ENCODE measurements at regions not wholly inside any gene's neighbourhood (a gene's known extent, or its start where the extent isn't known, plus 50 kb on each side); places are given as distances from the start of the nearest gene placed in this dataset.

DNA sequence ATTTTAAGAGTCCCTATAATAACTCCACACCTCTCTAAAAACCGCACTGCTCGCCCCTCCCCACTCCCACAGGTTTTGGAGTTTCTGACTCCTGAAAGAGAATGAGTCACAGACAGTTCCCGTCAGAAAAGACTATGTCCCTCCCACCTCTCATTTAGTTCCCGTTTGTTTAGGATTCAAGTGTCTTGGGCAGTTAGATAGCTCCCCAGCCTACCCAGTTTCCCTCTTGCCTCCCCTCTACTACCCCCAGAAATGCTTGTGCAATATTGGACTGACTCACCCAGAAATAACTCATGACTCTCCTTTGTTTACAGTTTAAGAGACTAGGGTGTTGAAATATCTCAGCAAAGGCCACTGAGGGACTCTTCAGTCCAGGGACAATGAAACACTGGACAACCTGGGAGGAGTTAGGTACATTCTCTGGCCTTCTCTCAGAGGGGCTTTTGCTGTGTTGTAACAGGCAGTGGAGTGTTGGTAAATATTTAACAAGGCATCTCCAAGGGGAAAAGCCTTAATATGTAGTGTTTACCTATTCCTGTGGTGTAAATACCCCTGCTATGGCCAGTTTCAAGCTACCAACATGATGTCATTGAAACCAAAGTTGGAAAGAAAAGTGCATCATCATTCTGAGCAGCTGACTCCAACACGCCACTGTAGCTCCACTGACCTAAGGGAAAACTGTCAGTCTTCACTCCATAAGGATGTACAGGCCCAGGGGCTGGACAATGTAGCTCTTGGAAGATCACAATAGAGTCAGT lies 96.1 kb upstream of the CHD2 start (continued):
- TF ChIP-seq ZNF501 (CRISPR knock-in tag; IDR thresholded peaks at IDR 0.05) (peak; percentile 43; the same call in 1 of the 2 replicates), ZNF512 (CRISPR knock-in tag; IDR thresholded peaks at IDR 0.05) (no peak), DNMT1 (CRISPR knock-in tag; IDR thresholded peaks at IDR 0.05) (no peak), POLR2A (IDR thresholded peaks at IDR 0.05; ENCODE audit: insufficient read depth in 1 of 2, low read depth in 2 of 2, low read length in 2 of 2) (peak; percentile 27 to 48; a peak in 2 of 4 replicates), ZNF510 (CRISPR knock-in tag; IDR thresholded peaks at IDR 0.05; ENCODE audit: low read depth) (peak; percentile 80; the same call in 1 of the 2 replicates), PRMT3 (CRISPR knock-in tag; IDR thresholded peaks at IDR 0.05; ENCODE audit: borderline replicate concordance, low read depth) (no peak), ATF3 (CRISPR knock-in tag; IDR thresholded peaks at IDR 0.05) (peak; percentile 98), CCAR2 (optimal IDR thresholded peaks at IDR 0.05; ENCODE audit: low read depth, low read length) (peak; percentile 81), ZNF639 (CRISPR knock-in tag; conservative IDR thresholded peaks at IDR 0.05) (peak; percentile 65), ATF1 (CRISPR knock-in tag; IDR thresholded peaks at IDR 0.05) (peak; percentile 82), ZBTB33 (CRISPR knock-in tag; IDR thresholded peaks at IDR 0.05) (0 out of 2 replicates have a peak, but pooled peaks have one; percentile 53), ZNF292 (CRISPR knock-in tag; IDR thresholded peaks at IDR 0.05; ENCODE audit: borderline replicate concordance, low read depth) (peak; percentile 66), CENPX (CRISPR knock-in tag; IDR thresholded peaks at IDR 0.05) (no peak), MTF1 (CRISPR knock-in tag; IDR thresholded peaks at IDR 0.05) (0 out of 2 replicates have a peak, but pooled peaks have one; percentile 20), ZNF572 (CRISPR knock-in tag; IDR thresholded peaks at IDR 0.05) (no peak), ZNF746 (CRISPR knock-in tag; IDR thresholded peaks at IDR 0.05) (peak; percentile 91), ERF (CRISPR knock-in tag; IDR thresholded peaks at IDR 0.05) (no peak; the same call in 1 of the 2 replicates), ZNF121 (CRISPR knock-in tag; IDR thresholded peaks at IDR 0.05) (peak; percentile 7), NR2F1 (CRISPR knock-in tag; IDR thresholded peaks at IDR 0.05) (peak; percentile 10 to 65; a peak in 2 of 4 replicates), ZNF30 (CRISPR knock-in tag; IDR thresholded peaks at IDR 0.05) (no peak), BATF2 (CRISPR knock-in tag; IDR thresholded peaks at IDR 0.05) (no peak), RCOR2 (CRISPR knock-in tag; IDR thresholded peaks at IDR 0.05) (peak; percentile 67; the same call in 1 of the 2 replicates)
- TF ChIP-seq, protein P1, sequence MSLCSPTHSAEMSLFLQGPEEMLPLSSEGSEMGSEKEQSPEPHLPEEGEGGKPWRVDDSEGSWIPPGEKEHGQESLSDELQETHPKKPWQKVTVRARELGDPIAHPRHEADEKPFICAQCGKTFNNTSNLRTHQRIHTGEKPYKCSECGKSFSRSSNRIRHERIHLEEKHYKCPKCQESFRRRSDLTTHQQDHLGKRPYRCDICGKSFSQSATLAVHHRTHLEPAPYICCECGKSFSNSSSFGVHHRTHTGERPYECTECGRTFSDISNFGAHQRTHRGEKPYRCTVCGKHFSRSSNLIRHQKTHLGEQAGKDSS (CRISPR knock-in tag; IDR thresholded peaks at IDR 0.05; ENCODE audit: borderline replicate concordance, low read depth), result peak; percentile 74; the same call in 1 of the 2 replicates
